SKM-1 (cell line): ENCODE measurements at regions not wholly inside any gene's neighbourhood (a gene's known extent, or its start where the extent isn't known, plus 50 kb on each side); places are given as distances from the start of the nearest gene placed in this dataset.

Source experiments
- DNase-seq: peaks from one replicate; lab custom pipeline; 2025; ENCODE audit not compliant: unreplicated experiment; lab: John Stamatoyannopoulos, UW

- no peak for DNase-seq
Observed at GRCh38 chr10:107451047-107451446, 286.5 kb upstream of the SORCS1 start.

GRCh38 chr10:107450056-107450455 is 285.6 kb upstream of the SORCS1 start:
- no peak for DNase-seq

- no peak for DNase-seq
Observed at GRCh38 chr10:107444443-107444842, 279.9 kb upstream of the SORCS1 start.

GRCh38 chr10:107443813-107444212 is 279.3 kb upstream of the SORCS1 start:
- DNase-seq = no peak

GRCh38 chr10:107443326-107443725 is 278.8 kb upstream of the SORCS1 start:
- DNase-seq = no peak

GRCh38 chr10:107442035-107442505 is 277.6 kb upstream of the SORCS1 start:
- no peak for DNase-seq

- DNase-seq = no peak
Observed at GRCh38 chr10:107440741-107441140, 276.2 kb upstream of the SORCS1 start.

GRCh38 chr10:107437921-107438320 is 273.4 kb upstream of the SORCS1 start:
- no peak for DNase-seq

GRCh38 chr10:107436568-107436967 is 272.1 kb upstream of the SORCS1 start:
- no peak for DNase-seq

GRCh38 chr10:107434854-107435253 is 270.3 kb upstream of the SORCS1 start:
- DNase-seq = no peak

GRCh38 chr10:107434201-107434600 is 269.7 kb upstream of the SORCS1 start:
- DNase-seq = no peak

- no peak for DNase-seq
Observed at GRCh38 chr10:107433605-107434004, 269.1 kb upstream of the SORCS1 start.

GRCh38 chr10:107430446-107430845 is 265.9 kb upstream of the SORCS1 start:
- no peak for DNase-seq

- no peak for DNase-seq
Observed at GRCh38 chr10:107427016-107427415, 262.5 kb upstream of the SORCS1 start.

GRCh38 chr10:107425931-107426553 is 261.5 kb upstream of the SORCS1 start:
- no peak for DNase-seq

- DNase-seq = no peak
Observed at GRCh38 chr10:107424628-107425027, 260.1 kb upstream of the SORCS1 start.

- no peak for DNase-seq
Observed at GRCh38 chr10:107423903-107424302, 259.4 kb upstream of the SORCS1 start.

GRCh38 chr10:107422681-107423080 is 258.2 kb upstream of the SORCS1 start:
- no peak for DNase-seq

GRCh38 chr10:107420196-107420595 is 255.7 kb upstream of the SORCS1 start:
- no peak for DNase-seq

- no peak for DNase-seq
Observed at GRCh38 chr10:107418085-107418806, 253.7 kb upstream of the SORCS1 start.

GRCh38 chr10:107417446-107417845 is 252.9 kb upstream of the SORCS1 start:
- DNase-seq = no peak

GRCh38 chr10:107415446-107415845 is 250.9 kb upstream of the SORCS1 start:
- DNase-seq = no peak

GRCh38 chr10:107413971-107414370 is 249.5 kb upstream of the SORCS1 start:
- no peak for DNase-seq
